ENCODE measurements at regions not wholly inside any gene's neighbourhood (a gene's known extent, or its start where the extent isn't known, plus 50 kb on each side); places are given as distances from the start of the nearest gene placed in this dataset.

DNA sequence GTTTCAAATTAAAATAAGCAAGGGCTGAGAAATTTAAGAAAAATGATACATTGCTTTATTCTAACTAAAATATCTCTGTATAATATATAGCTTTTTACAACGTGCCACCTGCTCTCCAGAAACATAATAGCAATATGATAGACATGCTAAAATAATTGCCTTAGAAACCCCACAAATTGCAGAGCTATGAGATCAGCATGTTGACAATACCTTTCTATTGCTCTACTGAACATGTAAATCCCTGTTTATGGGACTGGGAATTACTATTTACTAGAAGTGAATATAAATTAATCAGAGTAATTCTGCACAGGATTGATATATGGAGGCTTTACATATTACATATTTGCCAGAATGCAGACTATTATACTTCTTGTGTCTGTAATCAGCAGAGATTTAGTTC lies 1831.1 kb upstream of the IGFBP7 start:
- TF ChIP-seq, protein P1, sequence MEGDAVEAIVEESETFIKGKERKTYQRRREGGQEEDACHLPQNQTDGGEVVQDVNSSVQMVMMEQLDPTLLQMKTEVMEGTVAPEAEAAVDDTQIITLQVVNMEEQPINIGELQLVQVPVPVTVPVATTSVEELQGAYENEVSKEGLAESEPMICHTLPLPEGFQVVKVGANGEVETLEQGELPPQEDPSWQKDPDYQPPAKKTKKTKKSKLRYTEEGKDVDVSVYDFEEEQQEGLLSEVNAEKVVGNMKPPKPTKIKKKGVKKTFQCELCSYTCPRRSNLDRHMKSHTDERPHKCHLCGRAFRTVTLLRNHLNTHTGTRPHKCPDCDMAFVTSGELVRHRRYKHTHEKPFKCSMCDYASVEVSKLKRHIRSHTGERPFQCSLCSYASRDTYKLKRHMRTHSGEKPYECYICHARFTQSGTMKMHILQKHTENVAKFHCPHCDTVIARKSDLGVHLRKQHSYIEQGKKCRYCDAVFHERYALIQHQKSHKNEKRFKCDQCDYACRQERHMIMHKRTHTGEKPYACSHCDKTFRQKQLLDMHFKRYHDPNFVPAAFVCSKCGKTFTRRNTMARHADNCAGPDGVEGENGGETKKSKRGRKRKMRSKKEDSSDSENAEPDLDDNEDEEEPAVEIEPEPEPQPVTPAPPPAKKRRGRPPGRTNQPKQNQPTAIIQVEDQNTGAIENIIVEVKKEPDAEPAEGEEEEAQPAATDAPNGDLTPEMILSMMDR (conservative IDR thresholded peaks at IDR 0.05; ENCODE audit: low read depth, low read length) = no peak
- no peak for TF ChIP-seq EZH2 (IDR thresholded peaks at IDR 0.05; ENCODE audit: low read length, unreplicated experiment)

Measured in PC-3 (cell line).